ENCODE measurements at regions not wholly inside any gene's neighbourhood (a gene's known extent, or its start where the extent isn't known, plus 50 kb on each side); places are given as distances from the start of the nearest gene placed in this dataset.

GRCh38 chr22:44583061-44583760, 85.2 kb upstream of the RTL6 start:
- no peak for TF ChIP-seq CTCF (IDR thresholded peaks at IDR 0.05; ENCODE audit: low read depth, low read length)
- DNase-seq (ENCODE audit: low read depth in 2 of 2): peak; percentile 30 to 40
- no peak overlapping the region for H3K4me3 ChIP-seq (replicated peaks in 1 of 2; ENCODE audit: low read depth in 2 of 2, low read length in 2 of 2)

- no peak for TF ChIP-seq CTCF (IDR thresholded peaks at IDR 0.05; ENCODE audit: low read depth, low read length)
- H3K4me3 ChIP-seq (replicated peaks in 1 of 2; ENCODE audit: low read depth in 2 of 2, low read length in 2 of 2): no peak overlapping the region
- no peak for DNase-seq (ENCODE audit: low read depth in 2 of 2)
Measured at GRCh38 chr22:44582016-44582415, 84.0 kb upstream of the RTL6 start.

- DNase-seq (ENCODE audit: low read depth in 2 of 2): no peak
- no peak for TF ChIP-seq CTCF (IDR thresholded peaks at IDR 0.05; ENCODE audit: low read depth, low read length)
- no peak overlapping the region for H3K4me3 ChIP-seq (replicated peaks in 1 of 2; ENCODE audit: low read depth in 2 of 2, low read length in 2 of 2)
Measured at GRCh38 chr22:44581096-44581435, 83.0 kb upstream of the RTL6 start.

GRCh38 chr22:44580176-44581095, 82.4 kb upstream of the RTL6 start:
- no peak for DNase-seq (ENCODE audit: low read depth in 2 of 2)
- H3K4me3 ChIP-seq (replicated peaks in 1 of 2; ENCODE audit: low read depth in 2 of 2, low read length in 2 of 2): no peak overlapping the region
- no peak for TF ChIP-seq CTCF (IDR thresholded peaks at IDR 0.05; ENCODE audit: low read depth, low read length)

GRCh38 chr22:44578516-44579230, 80.6 kb upstream of the RTL6 start:
- TF ChIP-seq CTCF (IDR thresholded peaks at IDR 0.05; ENCODE audit: low read depth, low read length): no peak
- DNase-seq (ENCODE audit: low read depth in 2 of 2): no peak
- no peak overlapping the region for H3K4me3 ChIP-seq (replicated peaks in 1 of 2; ENCODE audit: low read depth in 2 of 2, low read length in 2 of 2)

GRCh38 chr22:44578110-44578457, 80.1 kb upstream of the RTL6 start:
- H3K4me3 ChIP-seq (replicated peaks in 1 of 2; ENCODE audit: low read depth in 2 of 2, low read length in 2 of 2): no peak overlapping the region
- no peak for DNase-seq (ENCODE audit: low read depth in 2 of 2)
- no peak for TF ChIP-seq CTCF (IDR thresholded peaks at IDR 0.05; ENCODE audit: low read depth, low read length)
